PC-9 (cell line): ENCODE measurements at regions not wholly inside any gene's neighbourhood (a gene's known extent, or its start where the extent isn't known, plus 50 kb on each side); places are given as distances from the start of the nearest gene placed in this dataset.

Experiments
- BruUV-seq: library from RNA; stranded (reverse); fragments of 400-500 nt; replicated peaks from 2 replicates; lab custom pipeline; 2021; lab: Mats Ljungman, UMichigan
- CTCF ChIA-PET: fragments of 300-600 bp; sonication (Branson Sonifier 250); formaldehyde crosslinking; loops from one replicate; lab custom pipeline; 2022; ENCODE audit warnings: antibody characterized with exemption; lab: Charles Lee
- POLR2A ChIA-PET: fragments of 300-600 bp; sonication (Branson Sonifier 250); formaldehyde crosslinking; loops from one replicate; lab custom pipeline; 2022; ENCODE audit warnings: antibody characterized with exemption; ENCODE audit not compliant: unreplicated experiment; lab: Charles Lee
- DNase-seq, 2 experiments: peaks; one replicate each; pipeline versions ENCODE4 v3.0.0 to v3.0.0-alpha.2; 2015 to 2022; ENCODE audit warnings: mixed read lengths in 1 of 2
- H2AFZ ChIP-seq: fragments of 200-600 bp; sonication (generic); 2 replicates; pipeline ENCODE4 v1.8.1; 2017; ENCODE audit warnings: antibody characterized with exemption
- H3F3A ChIP-seq: fragments of 200-600 bp; sonication (generic); 2 replicates; pipeline ENCODE4 v1.8.1; 2017; ENCODE audit warnings: antibody characterized with exemption, mild to moderate bottlenecking, low read depth; ENCODE audit not compliant: insufficient read depth
- H3K27ac ChIP-seq: fragments of 200-600 bp; sonication (generic); 2 replicates; pipeline ENCODE4 v1.6.1; 2016; ENCODE audit warnings: mixed run types
- H3K27me3 ChIP-seq: fragments of 200-600 bp; sonication (generic); 2 replicates; pipeline ENCODE4 v1.6.1; 2016; ENCODE audit warnings: low read depth, mixed run types; ENCODE audit not compliant: insufficient read depth
- H3K36me3 ChIP-seq: fragments of 200-600 bp; sonication (generic); 2 replicates; pipeline ENCODE4 v1.6.1; 2016; ENCODE audit warnings: low read depth, mixed run types
- H3K4me1 ChIP-seq: fragments of 200-600 bp; sonication (generic); replicated peaks from 2 replicates; pipeline ENCODE4 v1.6.1; 2016; ENCODE audit warnings: mixed run types; ENCODE audit not compliant: insufficient read depth
- H3K4me2 ChIP-seq: fragments of 200-600 bp; sonication (generic); 2 replicates; pipeline ENCODE4 v1.6.1; 2017; ENCODE audit warnings: mixed run types
- H3K4me3 ChIP-seq: fragments of 200-600 bp; sonication (generic); 2 replicates; pipeline ENCODE4 v1.6.1; 2016; ENCODE audit warnings: mixed run types
- H3K79me2 ChIP-seq: fragments of 200-600 bp; sonication (generic); 2 replicates; pipeline ENCODE4 v1.6.1; 2017; ENCODE audit warnings: low read depth, mixed run types
- H3K9me2 ChIP-seq: fragments of 200-600 bp; sonication (generic); 2 replicates; pipeline ENCODE4 v1.8.1; 2017; ENCODE audit warnings: mild to moderate bottlenecking; ENCODE audit not compliant: insufficient read depth
- H3K9me3 ChIP-seq: fragments of 200-600 bp; sonication (generic); 2 replicates; pipeline ENCODE4 v1.8.1; 2016; ENCODE audit warnings: low read depth; ENCODE audit not compliant: insufficient read depth
- H4K20me1 ChIP-seq: fragments of 200-600 bp; sonication (generic); 2 replicates; pipeline ENCODE4 v1.8.1; 2017; ENCODE audit not compliant: insufficient read depth
- EZH2 ChIP-seq: fragments of 200-600 bp; sonication (generic); IDR thresholded peaks from 2 replicates; pipeline ENCODE4 v1.8.0; 2017; ENCODE audit warnings: antibody characterized with exemption, low read depth
- intact Hi-C: fragments of 100-400 bp; cut with micrococcal nuclease; formaldehyde crosslinking; loops from one replicate; pipeline ENCODE4 v1.10.0; 2022; ENCODE audit not compliant: unreplicated experiment
- TF ChIP-seq, protein P1 (sequence below): fragments of 200-600 bp; sonication (generic); conservative IDR thresholded peaks from 2 replicates; pipeline ENCODE4 v1.6.1; 2017; ENCODE audit warnings: mixed run types, antibody characterized with exemption, mild to moderate bottlenecking, moderate library complexity

DNA sequence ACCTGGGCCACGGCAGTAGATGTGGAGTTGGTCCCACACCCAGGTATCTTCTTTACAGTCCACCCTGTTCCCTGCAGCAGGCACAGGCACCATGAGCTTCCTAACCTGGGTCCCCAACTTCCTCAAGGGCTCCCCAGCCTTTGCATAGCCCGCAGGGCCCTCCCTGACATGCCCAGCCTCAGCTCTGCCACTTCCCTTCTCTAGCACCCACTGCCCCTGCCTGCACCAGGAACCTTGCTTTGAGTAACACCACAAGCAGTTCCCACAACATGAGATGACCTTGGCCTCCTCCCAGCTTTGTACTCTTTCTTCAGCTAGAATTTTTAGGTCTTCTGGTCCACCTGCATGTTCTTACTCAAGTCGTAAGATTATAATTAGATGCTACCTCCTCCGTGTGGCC lies 92.2 kb upstream of the ZPBP start:
- BruUV-seq, result no TSS peak
- H3K36me3 ChIP-seq, result no peaks in the 10 kb centered on the region
- no peaks in the 10 kb centered on the region for H4K20me1 ChIP-seq
- DNase-seq, result no peak
- no peaks in the 10 kb centered on the region for H3K4me1 ChIP-seq
- intact Hi-C loops, result no loop called here
- H3F3A ChIP-seq, result no peaks in the 10 kb centered on the region
- H3K9me2 ChIP-seq, result no peaks in the 10 kb centered on the region
- H3K27ac ChIP-seq, result no peak overlapping the region
- H3K9me3 ChIP-seq, result no peaks in the 10 kb centered on the region
- TF ChIP-seq, protein P1, sequence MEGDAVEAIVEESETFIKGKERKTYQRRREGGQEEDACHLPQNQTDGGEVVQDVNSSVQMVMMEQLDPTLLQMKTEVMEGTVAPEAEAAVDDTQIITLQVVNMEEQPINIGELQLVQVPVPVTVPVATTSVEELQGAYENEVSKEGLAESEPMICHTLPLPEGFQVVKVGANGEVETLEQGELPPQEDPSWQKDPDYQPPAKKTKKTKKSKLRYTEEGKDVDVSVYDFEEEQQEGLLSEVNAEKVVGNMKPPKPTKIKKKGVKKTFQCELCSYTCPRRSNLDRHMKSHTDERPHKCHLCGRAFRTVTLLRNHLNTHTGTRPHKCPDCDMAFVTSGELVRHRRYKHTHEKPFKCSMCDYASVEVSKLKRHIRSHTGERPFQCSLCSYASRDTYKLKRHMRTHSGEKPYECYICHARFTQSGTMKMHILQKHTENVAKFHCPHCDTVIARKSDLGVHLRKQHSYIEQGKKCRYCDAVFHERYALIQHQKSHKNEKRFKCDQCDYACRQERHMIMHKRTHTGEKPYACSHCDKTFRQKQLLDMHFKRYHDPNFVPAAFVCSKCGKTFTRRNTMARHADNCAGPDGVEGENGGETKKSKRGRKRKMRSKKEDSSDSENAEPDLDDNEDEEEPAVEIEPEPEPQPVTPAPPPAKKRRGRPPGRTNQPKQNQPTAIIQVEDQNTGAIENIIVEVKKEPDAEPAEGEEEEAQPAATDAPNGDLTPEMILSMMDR, result no peak
- TF ChIP-seq EZH2, result no peak
- H3K79me2 ChIP-seq, result no peaks in the 10 kb centered on the region
- H3K4me3 ChIP-seq, result no peak overlapping the region
- H3K4me2 ChIP-seq, result no peak overlapping the region
- H2AFZ ChIP-seq, result no peak overlapping the region
- POLR2A ChIA-PET, result no interaction called here
- CTCF ChIA-PET, result no interaction called here
- H3K27me3 ChIP-seq, result peaks cover 80% of the 10 kb centered on the region

DNA sequence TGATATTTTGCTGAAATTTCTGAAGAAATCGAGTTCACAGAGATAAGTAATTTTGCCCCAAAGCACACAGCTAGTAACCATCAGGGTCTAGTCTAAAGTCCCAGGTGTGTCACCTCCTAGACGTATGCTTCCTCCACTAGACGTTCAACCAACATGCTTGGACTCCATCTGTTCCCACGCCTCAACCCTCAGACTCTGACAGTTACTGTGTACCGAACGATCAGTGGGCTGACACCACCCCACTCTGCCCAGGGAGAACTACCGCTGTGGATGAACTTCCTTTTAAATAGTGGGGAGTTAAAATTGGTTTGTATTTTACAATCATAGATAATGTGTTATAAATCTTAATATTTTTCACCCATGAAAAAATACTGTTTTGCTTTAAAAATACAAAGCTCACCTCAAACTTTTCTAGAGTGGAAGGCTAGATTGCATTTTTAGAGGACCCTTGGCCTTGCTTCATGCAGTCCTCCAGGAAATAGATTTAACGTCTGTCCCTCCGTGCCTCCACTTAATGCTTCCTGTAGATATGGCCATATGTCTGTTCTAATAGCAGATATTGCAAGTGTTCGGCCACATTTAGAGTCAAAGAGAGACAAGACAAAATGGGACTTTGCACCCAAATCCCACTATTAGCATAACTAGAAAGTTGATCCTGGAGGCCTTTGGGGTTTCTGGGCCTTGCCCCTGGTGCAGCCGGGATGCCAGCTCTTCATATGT lies 91.4 kb upstream of the ZPBP start:
- Histone ChIP-seq H3K9me3 (no peaks in the 10 kb centered on the region), H3K79me2 (no peaks in the 10 kb centered on the region), H3K4me3 (no peak overlapping the region), H3K9me2 (no peaks in the 10 kb centered on the region), H3K27ac (no peak overlapping the region), H3F3A (no peaks in the 10 kb centered on the region), H3K27me3 (peaks cover 82% of the 10 kb centered on the region), H3K4me1 (no peaks in the 10 kb centered on the region), H3K4me2 (no peak overlapping the region), H4K20me1 (no peaks in the 10 kb centered on the region), H2AFZ (no peak overlapping the region), H3K36me3 (no peaks in the 10 kb centered on the region)
- intact Hi-C loops, result no loop called here
- no peak for TF ChIP-seq EZH2
- TF ChIP-seq, protein P1, result no peak
- CTCF ChIA-PET, result no interaction called here
- BruUV-seq, result no TSS peak
- no peak for DNase-seq
- POLR2A ChIA-PET, result no interaction called here

DNA sequence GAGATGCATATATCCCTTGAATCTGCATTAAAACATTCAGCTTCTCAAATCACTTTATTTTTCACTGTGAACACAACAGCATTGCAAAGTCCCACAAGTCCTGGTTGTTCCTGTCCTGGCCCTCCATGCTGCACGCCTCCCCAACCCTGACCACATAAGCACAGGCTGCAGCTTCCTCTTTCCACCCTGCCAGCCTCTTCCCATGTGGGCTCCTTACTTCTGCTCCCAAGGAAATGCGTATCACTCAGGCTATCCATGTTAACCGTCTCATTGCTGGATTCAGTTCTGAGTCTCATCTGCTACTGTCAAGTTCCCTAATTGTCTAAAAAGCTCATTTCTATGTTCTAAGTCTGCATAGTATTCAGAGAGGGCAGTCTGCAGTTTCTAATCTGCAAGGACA lies 89.7 kb upstream of the ZPBP start:
- no peak overlapping the region for H3K4me3 ChIP-seq
- no peaks in the 10 kb centered on the region for H3K36me3 ChIP-seq
- H4K20me1 ChIP-seq, result no peaks in the 10 kb centered on the region
- DNase-seq, result no peak
- H3K9me3 ChIP-seq, result no peaks in the 10 kb centered on the region
- no peaks in the 10 kb centered on the region for H3K9me2 ChIP-seq
- H3K27me3 ChIP-seq, result peaks cover 90% of the 10 kb centered on the region
- intact Hi-C loops, result no loop called here
- no TSS peak for BruUV-seq
- POLR2A ChIA-PET, result no interaction called here
- CTCF ChIA-PET, result no interaction called here
- H3K4me1 ChIP-seq, result no peaks in the 10 kb centered on the region
- no peaks in the 10 kb centered on the region for H3F3A ChIP-seq
- no peaks in the 10 kb centered on the region for H3K79me2 ChIP-seq
- H3K27ac ChIP-seq, result no peak overlapping the region
- TF ChIP-seq, protein P1, result no peak
- TF ChIP-seq EZH2, result no peak
- no peak overlapping the region for H2AFZ ChIP-seq
- no peak overlapping the region for H3K4me2 ChIP-seq
